ENCODE measurements at regions not wholly inside any gene's neighbourhood (a gene's known extent, or its start where the extent isn't known, plus 50 kb on each side); places are given as distances from the start of the nearest gene placed in this dataset.

DNA sequence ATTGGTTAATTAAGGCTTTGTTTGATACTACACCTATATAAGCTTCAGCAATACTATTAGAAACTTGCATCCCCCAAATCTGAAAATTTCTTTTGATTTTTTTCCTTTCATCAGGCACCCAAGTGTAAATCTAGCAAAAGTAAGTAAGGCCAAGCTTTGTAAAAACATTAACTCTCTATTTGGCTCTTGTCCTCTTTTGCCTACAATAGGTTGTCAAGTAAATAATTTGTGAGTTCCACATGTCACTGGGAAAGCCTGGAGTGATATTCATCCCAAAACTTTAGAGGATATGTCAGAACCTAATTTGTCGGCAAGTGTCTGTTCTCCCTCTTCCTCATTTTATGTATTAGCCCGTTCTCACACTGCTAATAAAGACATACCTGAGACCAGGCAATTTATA lies 492.4 kb downstream of the IPMK start:
- Histone ChIP-seq H3K9me3 (no peaks in the 10 kb centered on the region), H3K4me3 (no peak overlapping the region), H3K27me3 (no peaks in the 10 kb centered on the region), H3K27ac (no peak overlapping the region), H3K36me3 (no peaks in the 10 kb centered on the region), H3K4me1 (no peaks in the 10 kb centered on the region)
- TF ChIP-seq, protein P1, sequence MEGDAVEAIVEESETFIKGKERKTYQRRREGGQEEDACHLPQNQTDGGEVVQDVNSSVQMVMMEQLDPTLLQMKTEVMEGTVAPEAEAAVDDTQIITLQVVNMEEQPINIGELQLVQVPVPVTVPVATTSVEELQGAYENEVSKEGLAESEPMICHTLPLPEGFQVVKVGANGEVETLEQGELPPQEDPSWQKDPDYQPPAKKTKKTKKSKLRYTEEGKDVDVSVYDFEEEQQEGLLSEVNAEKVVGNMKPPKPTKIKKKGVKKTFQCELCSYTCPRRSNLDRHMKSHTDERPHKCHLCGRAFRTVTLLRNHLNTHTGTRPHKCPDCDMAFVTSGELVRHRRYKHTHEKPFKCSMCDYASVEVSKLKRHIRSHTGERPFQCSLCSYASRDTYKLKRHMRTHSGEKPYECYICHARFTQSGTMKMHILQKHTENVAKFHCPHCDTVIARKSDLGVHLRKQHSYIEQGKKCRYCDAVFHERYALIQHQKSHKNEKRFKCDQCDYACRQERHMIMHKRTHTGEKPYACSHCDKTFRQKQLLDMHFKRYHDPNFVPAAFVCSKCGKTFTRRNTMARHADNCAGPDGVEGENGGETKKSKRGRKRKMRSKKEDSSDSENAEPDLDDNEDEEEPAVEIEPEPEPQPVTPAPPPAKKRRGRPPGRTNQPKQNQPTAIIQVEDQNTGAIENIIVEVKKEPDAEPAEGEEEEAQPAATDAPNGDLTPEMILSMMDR (IDR thresholded peaks at IDR 0.05) = no peak
- intact Hi-C loops (cut with DNase I) = no loop called here
- DNase-seq (ENCODE audit: low spot score in 2 of 2) = no peak

DNA sequence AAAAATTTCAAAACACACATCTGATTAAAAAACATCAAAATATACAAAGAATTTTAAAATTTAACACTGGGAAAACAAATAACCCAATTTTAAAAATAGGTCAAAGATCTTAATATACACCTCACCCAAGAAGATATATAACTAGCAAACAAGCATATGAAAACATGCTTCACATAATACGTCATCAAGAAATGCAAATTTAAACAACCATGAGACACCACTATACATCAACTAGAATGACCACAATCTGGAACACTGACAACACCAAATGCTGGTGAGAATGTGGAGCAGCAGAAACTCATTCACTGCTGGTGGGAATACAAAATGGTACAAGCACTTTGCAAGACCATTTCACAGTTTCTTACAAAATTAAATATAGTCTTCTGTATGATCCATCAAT lies 498.4 kb downstream of the IPMK start:
- H3K4me3 ChIP-seq = no peak overlapping the region
- intact Hi-C loops (cut with DNase I) = no loop called here
- TF ChIP-seq, protein P1 (IDR thresholded peaks at IDR 0.05) = no peak
- no peaks in the 10 kb centered on the region for H3K36me3 ChIP-seq
- H3K27me3 ChIP-seq = no peaks in the 10 kb centered on the region
- H3K4me1 ChIP-seq = no peaks in the 10 kb centered on the region
- H3K27ac ChIP-seq = no peak overlapping the region
- DNase-seq (ENCODE audit: low spot score in 2 of 2) = no peak
- H3K9me3 ChIP-seq = no peaks in the 10 kb centered on the region

DNA sequence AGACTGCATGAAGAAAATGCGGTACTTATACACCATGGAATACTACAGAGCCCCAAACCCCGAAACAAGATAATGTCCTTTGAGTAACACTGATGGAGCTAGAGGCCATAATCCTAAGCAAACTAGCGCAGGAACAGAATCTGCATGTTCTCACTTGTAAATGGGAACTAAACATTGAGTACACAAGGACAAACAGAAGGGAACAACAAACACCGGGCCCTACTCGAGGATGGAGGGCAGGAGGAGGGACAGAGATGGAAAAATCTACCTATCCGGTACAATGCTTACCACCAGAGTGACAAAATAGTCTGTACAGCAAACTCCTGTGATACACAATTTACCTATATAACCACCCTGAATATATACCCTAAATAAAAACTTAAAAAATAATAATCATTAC lies 507.9 kb downstream of the IPMK start:
- DNase-seq (ENCODE audit: low spot score in 2 of 2) = no peak
- intact Hi-C loops (cut with DNase I) = no loop called here
- Histone ChIP-seq H3K4me1 (no peaks in the 10 kb centered on the region), H3K27me3 (no peaks in the 10 kb centered on the region), H3K9me3 (no peaks in the 10 kb centered on the region), H3K27ac (no peak overlapping the region), H3K4me3 (no peak overlapping the region), H3K36me3 (no peaks in the 10 kb centered on the region)
- TF ChIP-seq, protein P1 (IDR thresholded peaks at IDR 0.05) = no peak

DNA sequence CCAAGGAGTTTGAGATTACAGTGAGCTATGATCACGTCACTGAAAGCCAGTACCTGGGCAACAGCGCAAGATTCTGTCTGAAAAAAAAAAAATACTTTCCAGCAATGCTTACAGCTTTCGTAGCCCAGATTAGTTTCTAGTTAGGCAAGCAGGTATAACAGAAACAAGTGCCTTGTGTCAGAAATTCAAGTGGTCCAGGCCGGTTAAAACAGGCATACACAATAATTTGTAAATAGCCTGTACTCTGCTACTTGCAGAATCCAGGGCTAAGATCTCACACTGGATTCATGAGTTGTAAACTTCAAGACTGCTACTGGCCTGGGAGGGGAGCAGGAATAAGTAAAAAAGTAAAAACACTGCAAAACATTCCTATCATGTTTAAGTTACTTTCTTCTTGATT lies 512.9 kb downstream of the IPMK start:
- H3K4me1 ChIP-seq = no peaks in the 10 kb centered on the region
- no peaks in the 10 kb centered on the region for H3K36me3 ChIP-seq
- no peak for DNase-seq (ENCODE audit: low spot score in 2 of 2)
- peaks cover 0 to 2% of the 10 kb centered on the region in 2 donors for H3K9me3 ChIP-seq
- intact Hi-C loops (cut with DNase I) = no loop called here
- TF ChIP-seq, protein P1 (IDR thresholded peaks at IDR 0.05) = no peak
- no peaks in the 10 kb centered on the region for H3K27me3 ChIP-seq
- H3K27ac ChIP-seq = no peak overlapping the region
- H3K4me3 ChIP-seq = no peak overlapping the region

DNA sequence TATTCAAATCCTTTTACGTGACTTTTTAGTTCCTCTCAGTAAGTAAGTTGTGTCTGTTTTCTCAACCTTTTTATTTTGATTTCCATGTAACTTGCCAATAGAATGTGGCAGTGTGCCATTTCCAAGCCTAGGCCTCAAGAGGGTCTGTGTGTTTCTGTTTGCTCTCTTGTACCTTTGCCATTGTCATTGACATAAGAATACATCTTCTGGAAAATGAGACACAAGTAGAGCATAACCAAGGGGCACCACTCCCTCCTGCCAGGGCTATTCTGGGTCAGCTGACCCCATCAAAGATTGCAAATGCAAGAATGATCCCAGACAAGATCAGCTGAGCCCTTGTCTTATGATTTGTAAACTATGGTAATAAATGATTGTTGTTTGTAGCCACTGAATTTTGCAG lies 524.0 kb downstream of the IPMK start:
- Histone ChIP-seq H3K27ac (no peak overlapping the region), H3K4me1 (no peaks in the 10 kb centered on the region), H3K27me3 (no peaks in the 10 kb centered on the region), H3K9me3 (no peaks in the 10 kb centered on the region), H3K4me3 (no peak overlapping the region), H3K36me3 (no peaks in the 10 kb centered on the region)
- intact Hi-C loops (cut with DNase I) = no loop called here
- TF ChIP-seq, protein P1 (IDR thresholded peaks at IDR 0.05) = no peak
- no peak for DNase-seq (ENCODE audit: low spot score in 2 of 2)

DNA sequence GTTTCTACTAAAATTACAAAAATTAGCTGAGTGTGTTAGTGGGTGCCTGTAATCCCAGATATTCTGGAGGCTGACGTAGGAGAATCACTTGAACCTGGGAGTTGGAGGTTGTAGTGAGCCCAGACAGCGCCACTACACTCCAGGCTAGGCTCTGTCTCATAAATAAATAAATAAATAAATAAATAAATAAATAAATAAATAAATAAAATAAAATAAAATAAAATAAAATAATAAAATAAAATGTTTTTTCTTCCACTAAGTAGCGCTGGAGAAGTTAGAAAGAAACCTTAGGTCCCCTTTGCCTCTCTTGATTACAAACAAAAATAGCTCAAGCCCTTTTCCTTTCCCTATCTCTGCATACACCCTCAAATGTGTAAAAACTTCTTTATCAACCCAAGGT lies 525.9 kb downstream of the IPMK start:
- Histone ChIP-seq H3K9me3 (no peaks in the 10 kb centered on the region), H3K4me1 (no peaks in the 10 kb centered on the region), H3K36me3 (no peaks in the 10 kb centered on the region), H3K4me3 (no peak overlapping the region), H3K27me3 (no peaks in the 10 kb centered on the region), H3K27ac (no peak overlapping the region)
- no peak for DNase-seq (ENCODE audit: low spot score in 2 of 2)
- TF ChIP-seq, protein P1 (IDR thresholded peaks at IDR 0.05) = no peak
- intact Hi-C loops (cut with DNase I) = no loop called here
